ENCODE measurements at regions not wholly inside any gene's neighbourhood (a gene's known extent, or its start where the extent isn't known, plus 50 kb on each side); places are given as distances from the start of the nearest gene placed in this dataset.

DNA sequence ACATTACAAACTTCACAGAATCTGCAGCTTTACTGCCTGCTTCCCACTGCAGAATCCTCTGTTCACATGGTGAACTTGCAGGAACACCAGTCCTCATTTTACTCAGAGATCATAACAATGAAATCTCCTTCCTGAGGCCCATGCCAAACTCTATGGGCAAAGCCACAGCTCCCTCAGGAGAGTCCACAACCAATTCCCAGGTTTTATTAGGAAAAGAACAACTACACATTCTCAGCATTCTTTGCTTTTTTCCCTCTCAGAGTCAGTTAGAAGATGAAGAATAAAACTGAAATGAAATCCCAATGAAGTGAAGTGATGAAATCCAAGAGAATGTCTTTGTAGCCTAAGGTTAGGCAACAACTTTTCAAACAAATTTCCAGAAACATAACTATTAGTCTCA is 233.7 kb downstream of the DSEL start:
- no peak for DNase-seq

DNA sequence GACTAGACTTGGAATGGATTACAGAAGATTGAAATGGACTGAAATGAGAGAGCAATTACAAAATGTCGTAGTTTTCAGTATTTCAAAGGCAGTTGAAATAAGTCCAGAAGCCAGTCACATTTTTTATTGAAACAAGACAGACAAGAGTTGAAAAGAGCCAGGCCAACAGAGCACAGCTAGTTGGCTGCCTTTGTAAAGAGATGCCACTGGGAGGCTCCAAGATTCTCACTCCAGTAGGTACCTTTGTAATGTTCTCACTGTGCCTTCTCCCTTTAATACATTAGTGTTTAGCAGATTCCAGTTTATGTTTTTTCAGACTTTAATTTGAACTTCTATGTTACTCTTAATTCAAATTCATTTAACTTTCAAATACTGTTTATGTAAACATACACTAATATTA is 234.8 kb downstream of the DSEL start:
- DNase-seq: no peak

GRCh38 chr18:67280486-67281242 is 235.9 kb downstream of the DSEL start:
- DNase-seq: no peak

- no peak for DNase-seq
Observed at GRCh38 chr18:67279988-67280387, 236.5 kb downstream of the DSEL start.

- no peak for DNase-seq
Observed at GRCh38 chr18:67278984-67279383, 237.5 kb downstream of the DSEL start.

DNA sequence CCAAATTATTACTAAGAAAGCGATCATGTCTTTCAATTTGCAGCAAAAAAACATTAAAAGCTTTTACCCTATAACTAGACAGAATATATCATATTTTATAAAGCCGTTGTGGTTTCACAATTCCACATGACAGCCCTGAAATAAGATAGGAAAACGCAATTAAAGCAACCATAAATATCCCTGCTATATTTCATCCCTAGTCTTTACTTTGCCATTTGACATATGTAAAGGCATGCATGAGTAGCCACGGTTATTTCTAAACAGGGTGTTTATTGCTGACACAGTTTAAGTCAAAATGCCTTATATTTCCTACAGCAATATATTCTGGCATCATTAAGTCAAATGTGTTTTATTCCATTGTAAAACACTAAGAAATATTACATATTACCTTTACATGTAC is 239.9 kb downstream of the DSEL start:
- no peak for DNase-seq

DNA sequence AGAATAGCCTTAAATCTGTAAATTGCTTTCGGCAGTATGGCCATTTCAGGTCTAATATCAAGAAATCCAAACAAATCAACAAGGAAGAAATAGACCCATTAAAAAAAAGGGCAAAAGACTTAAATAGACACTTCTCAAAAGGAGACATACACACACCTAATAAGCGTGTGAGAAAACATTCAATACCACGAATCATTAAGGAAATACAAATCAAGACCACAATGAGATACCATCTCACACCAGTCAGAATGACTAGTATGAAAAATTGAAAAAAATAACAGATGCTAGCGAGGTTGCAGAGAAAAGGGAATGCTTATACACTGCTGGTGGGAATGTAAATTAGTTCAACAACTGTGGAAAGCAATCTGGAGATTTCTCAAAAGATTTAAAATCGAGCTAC is 243.2 kb downstream of the DSEL start:
- DNase-seq: no peak

- DNase-seq: no peak
Observed at GRCh38 chr18:67269206-67269605, 247.3 kb downstream of the DSEL start.

GRCh38 chr18:67268530-67268929 is 248.0 kb downstream of the DSEL start:
- no peak for DNase-seq

- no peak for DNase-seq
Observed at GRCh38 chr18:67266246-67267237, 250.0 kb downstream of the DSEL start.

- DNase-seq: no peak
Observed at GRCh38 chr18:67265464-67266245, 250.9 kb downstream of the DSEL start.

DNA sequence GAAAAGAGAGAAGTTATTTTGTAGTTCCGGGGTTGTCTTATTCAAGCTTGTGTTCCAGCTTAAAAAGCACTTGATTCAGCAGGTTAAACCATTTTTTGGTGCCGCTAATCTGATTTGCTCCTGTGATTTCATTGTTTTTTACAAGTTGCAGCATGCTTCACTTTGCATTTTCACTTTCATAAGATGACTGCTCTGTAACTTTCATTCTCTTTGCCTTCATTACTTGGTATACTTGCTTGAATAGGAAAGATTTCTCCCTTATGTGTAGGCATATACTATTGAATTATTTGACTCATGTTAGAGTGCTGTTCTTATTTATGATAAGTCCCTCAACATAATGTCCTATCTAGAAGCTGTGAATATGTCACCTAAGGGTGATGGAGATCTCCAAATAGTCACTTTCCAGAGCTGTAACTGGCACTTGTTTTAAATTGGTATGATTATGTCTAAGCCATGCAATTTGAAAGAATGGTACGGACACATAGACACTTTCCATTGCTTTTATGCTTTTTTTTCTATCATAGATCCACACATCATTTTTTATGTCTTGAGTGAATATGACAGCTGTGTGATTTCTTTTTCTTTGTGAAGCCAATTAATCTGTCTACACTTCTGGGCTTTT is 254.5 kb downstream of the DSEL start:
- no peak for DNase-seq

GRCh38 chr18:67260841-67261240 is 255.7 kb downstream of the DSEL start:
- no peak for DNase-seq

DNA sequence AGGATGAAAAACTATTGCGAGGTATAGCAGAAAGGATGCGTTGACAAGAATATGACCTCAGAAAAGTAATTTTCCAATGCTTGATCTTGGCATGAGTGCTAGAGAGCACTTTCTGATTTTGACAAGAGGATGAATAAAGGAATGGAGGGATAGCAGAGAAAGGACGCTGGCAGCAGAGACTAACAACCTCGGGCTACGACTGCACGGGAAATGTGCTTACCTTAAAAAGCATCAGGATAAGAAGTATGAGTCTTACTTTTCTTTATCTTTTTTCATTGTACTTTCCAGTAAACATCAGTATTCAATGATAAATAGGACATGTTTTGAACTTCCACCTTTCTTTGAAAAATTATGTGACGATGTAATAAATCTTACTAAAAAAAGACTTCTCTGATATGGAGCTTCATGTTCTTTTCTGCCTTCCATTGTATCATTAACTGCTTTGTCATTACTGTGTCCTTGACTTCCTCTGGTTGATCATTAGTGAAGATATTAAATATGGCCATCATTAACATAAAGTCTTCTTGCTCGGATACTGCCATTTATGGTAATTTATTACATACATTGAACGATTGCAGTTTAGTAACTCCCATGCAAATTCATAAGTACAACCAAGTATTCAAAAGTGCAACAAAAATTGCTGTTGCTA is 265.6 kb downstream of the DSEL start:
- no peak for DNase-seq

DNA sequence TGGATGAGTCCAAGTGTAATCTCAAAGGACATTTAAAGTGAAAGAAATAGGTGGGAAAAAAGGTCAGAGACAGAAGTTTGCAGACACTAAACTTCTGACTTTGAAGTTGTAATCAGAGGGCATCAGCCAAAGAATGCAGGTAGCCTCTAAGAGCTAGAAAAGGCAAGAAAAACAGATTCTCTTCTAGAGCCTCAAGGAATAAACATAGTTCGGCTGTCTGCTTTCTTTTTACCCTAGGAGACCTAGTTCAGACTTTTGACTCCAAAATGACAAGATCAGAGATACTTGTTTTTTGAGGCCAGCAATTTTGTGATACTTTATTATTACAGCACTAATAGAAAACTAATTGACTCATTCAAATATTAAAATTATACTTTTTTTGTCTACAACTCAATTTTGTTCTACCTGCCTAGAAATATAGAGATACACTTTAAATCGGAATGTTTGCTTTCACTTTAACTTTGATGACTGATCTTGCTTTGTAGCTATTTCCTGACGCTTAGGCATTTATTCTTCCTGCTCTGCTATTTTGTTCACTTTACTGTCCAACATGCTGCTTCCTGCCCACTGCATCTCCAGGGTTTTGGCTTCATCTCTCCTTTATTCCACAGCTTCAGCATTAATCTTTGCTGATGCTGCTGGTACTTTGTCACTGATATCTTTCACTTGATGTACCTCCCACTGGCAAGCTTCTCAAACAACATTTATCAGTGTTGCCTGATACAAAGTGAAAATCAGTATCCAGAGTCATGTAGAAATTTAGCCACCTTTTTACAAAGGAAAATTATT is 272.5 kb downstream of the DSEL start:
- no peak for DNase-seq

DNA sequence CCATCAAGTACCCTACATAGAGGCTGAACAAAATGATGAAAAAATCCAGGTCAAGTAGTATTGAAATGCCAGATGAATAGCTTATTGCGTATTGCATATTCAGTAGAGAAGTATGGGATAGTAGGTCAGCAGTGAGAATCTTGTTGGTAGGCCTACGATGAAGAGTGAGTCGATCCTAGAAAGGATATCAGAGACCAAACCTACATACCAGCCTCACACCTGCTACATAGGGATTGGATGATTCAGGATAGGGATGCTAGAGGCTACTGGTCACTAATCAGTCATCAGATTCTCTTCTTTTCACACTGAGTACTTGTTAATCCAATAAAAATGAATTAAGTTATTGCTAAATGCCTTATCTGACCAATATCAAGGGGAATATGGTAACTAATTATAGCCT is 274.5 kb downstream of the DSEL start:
- DNase-seq: no peak

- no peak for DNase-seq
Observed at GRCh38 chr18:67241299-67241698, 275.2 kb downstream of the DSEL start.

DNA sequence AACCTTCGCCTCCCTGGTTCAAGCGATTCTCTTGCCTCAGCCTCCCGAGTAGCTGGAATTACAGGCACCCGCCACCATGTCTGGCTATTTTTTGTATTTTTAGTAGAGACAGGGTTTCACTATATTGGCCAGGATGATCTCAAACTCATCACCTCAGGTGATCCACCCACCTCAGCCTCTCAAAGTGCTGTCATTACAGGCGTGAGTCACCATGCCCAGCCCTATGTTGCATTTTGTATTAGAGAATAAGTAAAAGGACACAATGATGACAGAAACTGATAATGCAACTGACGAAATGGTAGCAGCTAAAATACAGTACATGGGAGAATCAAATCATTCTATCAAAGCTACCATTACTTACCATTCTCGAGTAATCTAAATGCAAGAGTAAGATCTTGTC is 276.7 kb downstream of the DSEL start:
- DNase-seq: no peak

DNA sequence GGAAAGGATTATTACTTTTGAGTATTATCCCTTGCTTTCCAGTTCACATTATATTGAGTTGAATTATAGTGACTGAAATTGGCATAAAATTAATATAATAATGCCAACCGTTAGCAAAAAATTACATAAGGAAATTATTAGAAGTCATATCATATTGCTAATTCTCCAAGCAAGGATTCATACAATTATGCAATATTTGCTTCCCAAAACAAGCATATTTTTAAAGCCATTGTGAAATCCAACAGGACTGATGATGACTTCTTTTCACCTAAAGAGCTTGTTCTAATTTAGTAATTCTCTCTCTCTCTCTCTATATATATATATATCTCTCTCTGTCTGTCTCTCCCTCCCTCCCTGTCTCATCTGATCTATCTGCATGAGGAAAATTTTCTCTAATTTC is 283.5 kb downstream of the DSEL start:
- DNase-seq: no peak

GRCh38 chr18:67232406-67232805 is 284.1 kb downstream of the DSEL start:
- DNase-seq: no peak

GRCh38 chr18:67222887-67223286 is 293.6 kb downstream of the DSEL start:
- DNase-seq: no peak
